Stimulated activated CD4-positive, alpha-beta T cell treated with anti-CD3 and anti-CD28 coated beads, TNF-alpha, amount 100 ng/mL, for 24 hours (primary cell): ENCODE measurements at regions not wholly inside any gene's neighbourhood (a gene's known extent, or its start where the extent isn't known, plus 50 kb on each side); places are given as distances from the start of the nearest gene placed in this dataset.

Source experiments
- DNase-seq, 3 experiments: peaks; one replicate each; pipeline ENCODE4 v3.0.0-alpha.2; 2020; ENCODE audit warnings: low read depth in 3 of 3

GRCh38 chr4:180710628-180711337, 1532.4 kb upstream of the TENM3 start:
- no peak for DNase-seq

DNA sequence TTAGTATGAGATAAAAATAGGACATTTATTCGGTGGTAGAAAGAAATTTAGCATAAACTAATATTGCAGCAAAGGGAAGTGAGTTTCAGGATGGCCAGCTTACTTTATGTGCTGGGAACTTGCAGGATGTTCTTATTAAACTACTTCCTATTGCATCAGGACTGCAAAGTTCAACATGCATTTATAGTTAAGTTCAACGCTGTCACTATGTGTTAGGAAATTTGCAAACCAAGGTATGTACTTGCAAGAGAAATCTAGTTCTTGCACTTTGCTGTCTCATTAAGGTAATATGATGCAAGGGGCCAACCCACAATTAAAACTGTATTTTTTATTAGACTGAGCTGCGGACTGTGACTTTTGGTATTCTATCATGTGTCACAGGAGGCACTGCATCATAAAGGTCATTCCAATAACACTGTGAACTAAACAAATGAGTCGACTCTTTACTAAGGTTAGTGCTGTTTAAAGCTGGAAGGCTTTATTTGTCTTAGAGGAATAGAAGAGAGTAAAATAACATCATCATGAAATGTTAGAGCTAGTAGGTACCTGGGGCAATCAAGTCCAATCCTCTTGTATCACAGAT, 1525.7 kb upstream of the TENM3 start:
- DNase-seq: no peak

DNA sequence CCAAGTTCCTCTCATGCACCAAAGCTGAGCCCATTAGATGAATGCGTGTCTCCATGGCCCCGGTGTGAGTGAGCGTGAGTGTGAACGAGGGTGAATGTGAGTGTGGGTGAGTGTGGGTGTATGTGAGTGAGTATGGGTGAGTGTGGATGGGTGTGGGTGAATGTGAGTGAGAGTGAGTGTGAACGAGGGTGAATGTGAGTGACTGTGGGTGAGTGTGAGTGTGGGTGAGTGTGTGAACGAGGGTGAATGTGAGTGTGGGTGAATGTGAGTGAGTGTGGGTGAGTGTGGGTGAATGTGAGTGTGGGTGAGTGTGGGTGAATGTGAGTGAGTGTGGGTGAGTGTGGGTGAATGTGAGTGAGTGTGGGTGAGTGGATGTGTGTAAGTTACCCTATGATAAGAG, 1521.8 kb upstream of the TENM3 start:
- DNase-seq: no peak

- no peak for DNase-seq
Measured at GRCh38 chr4:180726611-180727010, 1516.6 kb upstream of the TENM3 start.

GRCh38 chr4:180727478-180727877, 1515.7 kb upstream of the TENM3 start:
- DNase-seq: no peak

- no peak for DNase-seq
Measured at GRCh38 chr4:180734753-180735432, 1508.3 kb upstream of the TENM3 start.

DNA sequence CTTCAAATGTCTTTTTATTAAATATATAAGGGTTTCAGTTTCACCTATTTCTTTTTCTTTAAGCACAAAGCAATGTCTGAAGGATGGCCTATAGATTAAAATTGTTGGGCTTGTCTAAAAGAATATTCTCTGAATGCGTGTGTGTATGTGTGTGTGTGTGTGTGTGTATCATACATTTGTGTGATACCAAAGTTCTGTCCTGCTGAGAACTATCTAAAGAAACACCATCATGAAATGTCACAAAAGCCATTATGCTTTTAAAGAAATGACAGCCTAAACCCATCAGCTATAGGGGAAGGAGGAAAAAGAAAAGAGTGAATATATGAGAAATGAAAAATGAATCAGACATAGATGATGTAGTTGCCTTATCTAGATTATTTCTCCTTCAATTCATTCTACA, 1501.5 kb upstream of the TENM3 start:
- no peak for DNase-seq

GRCh38 chr4:180745019-180745418, 1498.2 kb upstream of the TENM3 start:
- no peak for DNase-seq

GRCh38 chr4:180751009-180751408, 1492.2 kb upstream of the TENM3 start:
- DNase-seq: no peak

DNA sequence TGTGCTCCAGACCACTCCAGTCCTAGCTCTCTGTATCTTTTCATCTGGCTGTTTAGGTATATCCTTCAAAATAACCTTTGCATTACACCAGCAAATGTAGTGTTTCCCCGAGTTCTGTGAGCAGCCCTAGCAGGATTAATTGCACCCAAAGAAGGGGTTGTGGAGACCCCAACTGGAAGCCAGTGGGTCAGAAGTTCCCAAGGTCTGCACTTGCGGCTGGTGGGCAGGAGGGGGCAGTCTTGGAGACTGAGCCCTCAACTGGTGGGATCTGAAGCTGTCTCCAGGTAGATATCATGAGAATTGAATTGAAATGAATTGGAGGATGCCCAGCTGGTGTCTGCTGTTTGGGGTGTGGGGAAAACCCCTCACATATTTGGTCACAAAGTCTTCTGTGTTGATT, 1485.3 kb upstream of the TENM3 start:
- no peak for DNase-seq

GRCh38 chr4:180766045-180766444, 1477.2 kb upstream of the TENM3 start:
- DNase-seq: no peak

GRCh38 chr4:180766944-180767729, 1476.1 kb upstream of the TENM3 start:
- DNase-seq: no peak

- DNase-seq: no peak
Measured at GRCh38 chr4:180768610-180769009, 1474.6 kb upstream of the TENM3 start.

DNA sequence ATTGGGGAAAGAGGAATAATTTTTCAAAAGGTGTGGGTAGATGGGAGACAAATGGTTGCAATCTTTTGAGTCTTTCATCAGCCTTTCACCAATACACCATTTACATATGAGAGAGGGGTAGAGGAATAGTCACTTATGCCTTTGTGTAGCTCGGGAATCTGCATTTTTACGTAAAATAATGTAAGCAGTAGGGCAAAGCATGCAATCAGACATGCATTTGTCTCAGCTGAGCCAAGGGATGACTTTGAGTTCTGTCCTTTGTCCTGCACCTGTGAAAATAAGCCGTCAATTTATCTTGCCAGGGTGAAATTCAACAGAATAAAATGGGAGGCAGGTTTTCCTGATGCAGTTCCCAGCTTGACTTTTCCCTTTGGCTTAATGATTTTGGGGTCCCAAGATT, 1473.4 kb upstream of the TENM3 start:
- DNase-seq: no peak

DNA sequence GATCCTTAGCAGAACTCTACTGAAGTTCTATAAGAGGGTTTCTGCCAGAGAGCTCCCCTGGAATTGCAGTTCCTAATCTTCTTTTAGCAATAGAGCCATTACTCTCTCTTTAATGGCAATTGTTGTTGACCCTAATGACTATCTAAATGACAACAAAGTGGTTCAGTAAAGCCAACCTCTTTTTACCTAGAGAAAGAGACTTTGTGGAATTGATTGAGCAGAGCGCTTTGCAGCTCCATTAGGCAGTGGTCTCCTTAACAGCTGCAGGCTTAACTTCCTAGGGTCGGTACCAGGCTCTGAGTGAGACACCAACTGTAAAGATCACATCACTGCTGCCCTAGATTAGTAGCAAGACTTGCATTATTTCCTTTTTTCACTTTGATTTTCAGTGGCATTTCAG, 1472.9 kb upstream of the TENM3 start:
- no peak for DNase-seq

DNA sequence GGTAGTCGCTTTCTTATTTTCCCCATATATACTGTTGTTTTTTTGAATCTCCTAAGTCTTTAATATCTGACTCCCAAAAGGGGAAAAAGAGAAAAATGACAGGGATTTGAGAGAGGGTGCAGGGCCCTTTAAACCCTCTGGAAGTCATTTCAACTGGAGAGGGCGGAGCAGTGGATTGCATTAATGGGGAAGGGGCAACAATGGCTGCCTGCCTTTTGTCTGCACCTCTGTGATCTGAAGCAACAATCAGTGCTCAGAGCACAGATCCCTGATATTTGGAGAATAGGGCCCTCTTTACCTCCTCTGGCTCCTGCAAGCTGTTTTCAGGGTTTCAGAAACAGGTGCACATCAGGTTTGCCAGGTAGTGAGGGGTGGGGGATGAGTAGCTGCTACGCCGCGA, 1458.3 kb upstream of the TENM3 start:
- no peak for DNase-seq

- DNase-seq: no peak
Measured at GRCh38 chr4:180788729-180789128, 1454.5 kb upstream of the TENM3 start.

DNA sequence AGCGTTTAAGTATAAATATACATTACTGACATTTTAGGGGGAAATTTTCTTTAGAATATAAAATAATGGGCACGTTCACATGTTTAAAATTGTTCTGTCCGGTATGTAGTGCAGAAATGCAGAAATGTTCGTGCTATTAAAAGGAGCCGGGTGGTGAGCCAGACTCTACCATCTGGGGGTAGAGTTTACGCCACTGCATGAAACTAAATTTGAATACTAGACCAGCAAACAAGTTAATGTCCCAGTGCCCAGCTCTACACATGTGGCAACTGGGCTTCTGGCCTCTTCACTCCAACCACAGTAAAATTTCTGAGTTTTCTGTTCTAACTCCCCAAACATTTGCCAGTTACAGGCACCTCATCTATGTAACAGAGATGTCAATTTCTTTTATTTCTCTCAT, 1453.3 kb upstream of the TENM3 start:
- DNase-seq: no peak

DNA sequence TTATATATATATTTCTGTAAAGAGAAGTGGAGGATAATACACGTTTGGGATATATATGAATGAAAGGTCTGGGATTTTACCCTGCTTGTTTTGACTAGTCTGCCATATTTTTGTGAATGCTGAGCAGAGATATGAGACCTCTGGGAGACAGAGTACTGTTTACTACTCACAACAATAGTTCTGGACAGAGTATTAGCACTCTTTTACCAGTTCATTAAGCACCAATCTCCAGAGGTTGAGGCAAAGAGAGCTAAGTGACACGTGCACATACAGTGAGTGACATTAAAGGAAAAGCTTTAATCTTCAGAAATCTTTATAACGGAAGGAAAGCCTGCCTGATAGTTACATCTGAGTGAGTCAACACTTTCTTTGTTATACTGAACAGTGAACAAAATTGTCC, 1452.7 kb upstream of the TENM3 start:
- no peak for DNase-seq

- no peak for DNase-seq
Measured at GRCh38 chr4:180792541-180792940, 1450.7 kb upstream of the TENM3 start.

- DNase-seq: no peak
Measured at GRCh38 chr4:180794333-180794732, 1448.9 kb upstream of the TENM3 start.

DNA sequence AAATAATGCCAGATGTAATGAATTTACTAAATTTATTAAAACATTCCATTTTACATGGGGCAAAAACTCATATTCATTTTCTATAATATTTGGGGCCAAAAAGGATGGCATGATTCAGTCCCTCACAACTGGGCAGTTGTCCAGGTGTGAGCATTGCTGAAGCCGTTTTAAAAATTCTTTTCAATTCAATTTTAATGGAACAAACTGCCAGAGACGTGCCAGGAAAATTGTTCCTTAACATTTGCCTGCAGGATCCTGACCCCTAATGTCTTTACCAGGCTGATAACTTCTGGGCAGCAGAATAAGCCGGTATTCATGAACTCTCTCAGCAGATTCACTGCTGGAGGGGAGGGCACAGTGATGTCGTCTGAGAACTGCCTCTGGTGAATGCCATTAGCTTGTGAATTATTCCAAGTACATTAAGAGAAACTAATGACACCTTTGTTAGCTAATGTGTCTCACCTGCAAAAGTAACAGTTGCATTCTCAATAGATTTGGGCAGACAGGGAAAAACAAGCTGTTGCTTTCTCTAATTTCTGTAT, 1445.1 kb upstream of the TENM3 start:
- no peak for DNase-seq
